ENCODE measurements at regions not wholly inside any gene's neighbourhood (a gene's known extent, or its start where the extent isn't known, plus 50 kb on each side); places are given as distances from the start of the nearest gene placed in this dataset.

DNA sequence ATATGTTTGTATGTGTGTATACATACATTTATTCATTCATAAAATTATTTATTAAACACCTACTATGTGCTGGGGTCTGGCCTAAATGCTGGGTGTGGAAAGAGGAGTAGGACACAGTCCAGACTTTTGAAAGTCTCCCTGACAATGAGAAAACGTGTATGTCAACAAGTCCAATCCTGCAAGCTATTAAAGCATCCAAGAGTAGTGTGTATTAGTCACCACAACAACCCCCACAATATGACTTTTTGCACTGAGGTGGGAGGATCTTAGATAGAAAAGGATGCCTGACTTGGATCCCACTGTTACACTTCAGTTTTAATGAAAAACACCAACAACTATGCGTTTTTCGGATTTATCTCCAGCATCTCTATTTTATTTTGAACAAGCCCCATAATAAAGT, 446.4 kb downstream of the EPHA4 start:
- TF ChIP-seq CTCF (IDR thresholded peaks at IDR 0.05) (no peak), POLR2A (IDR thresholded peaks at IDR 0.05) (no peak)
